ACC112 (cell line): ENCODE measurements at regions not wholly inside any gene's neighbourhood (a gene's known extent, or its start where the extent isn't known, plus 50 kb on each side); places are given as distances from the start of the nearest gene placed in this dataset.

Experiments used
- H2AFZ ChIP-seq: fragments of 200-600 bp; sonication (generic); one replicate; pipeline ENCODE4 v1.6.0; 2017; ENCODE audit warnings: antibody characterized with exemption, low read length; ENCODE audit not compliant: unreplicated experiment
- H3K27ac ChIP-seq: fragments of 200-600 bp; sonication (generic); 2 replicates; pipeline ENCODE4 v1.5.1; 2014; ENCODE audit warnings: low read depth, mild to moderate bottlenecking, antibody characterized with exemption, low read length, moderate library complexity
- H3K27me3 ChIP-seq: fragments of 200-600 bp; sonication (generic); 2 replicates; pipeline ENCODE4 v1.6.1; 2014; ENCODE audit warnings: mild to moderate bottlenecking, antibody characterized with exemption, low read length, moderate library complexity, mixed read lengths; ENCODE audit not compliant: insufficient read depth
- H3K36me3 ChIP-seq: fragments of 200-600 bp; sonication (generic); 2 replicates; pipeline ENCODE4 v1.6.1; 2016; ENCODE audit warnings: mild to moderate bottlenecking, antibody characterized with exemption, low read length, moderate library complexity, mixed read lengths; ENCODE audit not compliant: insufficient read depth
- H3K4me1 ChIP-seq: fragments of 200-600 bp; sonication (generic); one replicate; pipeline ENCODE4 v1.6.1; 2016; ENCODE audit warnings: low read length, mixed read lengths; ENCODE audit not compliant: insufficient read depth, unreplicated experiment, control insufficient read depth
- H3K4me3 ChIP-seq: fragments of 200-600 bp; sonication (generic); 2 replicates; pipeline ENCODE4 v1.5.1; 2014; ENCODE audit warnings: mild to moderate bottlenecking, low read depth, low read length
- H3K79me2 ChIP-seq: fragments of 200-600 bp; sonication (generic); one replicate; pipeline ENCODE4 v1.6.0; 2016; ENCODE audit warnings: low read length; ENCODE audit not compliant: control insufficient read depth, unreplicated experiment, insufficient read depth

GRCh38 chr6:63371104-63371715 is 51.4 kb upstream of the LGSN start:
- no peak overlapping the region for H3K27ac ChIP-seq
- H3K79me2 ChIP-seq: no peaks in the 10 kb centered on the region
- H3K36me3 ChIP-seq: no peaks in the 10 kb centered on the region
- H2AFZ ChIP-seq: no peak overlapping the region
- no peak overlapping the region for H3K4me3 ChIP-seq
- H3K27me3 ChIP-seq: peaks cover 16% of the 10 kb centered on the region
- H3K4me1 ChIP-seq: no peaks in the 10 kb centered on the region

GRCh38 chr6:63372951-63373533 is 53.3 kb upstream of the LGSN start:
- no peaks in the 10 kb centered on the region for H3K79me2 ChIP-seq
- no peak overlapping the region for H3K27ac ChIP-seq
- no peak overlapping the region for H3K4me3 ChIP-seq
- H3K27me3 ChIP-seq: peaks cover 28% of the 10 kb centered on the region
- H3K4me1 ChIP-seq: no peaks in the 10 kb centered on the region
- H2AFZ ChIP-seq: no peak overlapping the region
- H3K36me3 ChIP-seq: no peaks in the 10 kb centered on the region

- Histone ChIP-seq H3K27ac (no peak overlapping the region), H2AFZ (no peak overlapping the region), H3K36me3 (no peaks in the 10 kb centered on the region)
These were observed 69.5 kb upstream of the LGSN start for GRCh38 chr6:63389191-63389844.

GRCh38 chr6:63391203-63391970 is 71.6 kb upstream of the LGSN start:
- Histone ChIP-seq H3K4me3 (no peak overlapping the region), H3K27ac (no peak overlapping the region), H3K4me1 (no peaks in the 10 kb centered on the region), H3K36me3 (no peaks in the 10 kb centered on the region), H3K79me2 (no peaks in the 10 kb centered on the region), H3K27me3 (no peaks in the 10 kb centered on the region; the same call in none of the 2 replicates), H2AFZ (no peak overlapping the region)

More at GRCh38 chr6:63389191-63389844, 69.5 kb upstream of the LGSN start:
- H3K4me3 ChIP-seq: no peak overlapping the region
- peaks cover 12% of the 10 kb centered on the region for H3K27me3 ChIP-seq
- no peaks in the 10 kb centered on the region for H3K79me2 ChIP-seq
- H3K4me1 ChIP-seq: no peaks in the 10 kb centered on the region

GRCh38 chr6:63392092-63392724 is 72.4 kb upstream of the LGSN start:
- Histone ChIP-seq H3K36me3 (no peaks in the 10 kb centered on the region), H3K27me3 (no peaks in the 10 kb centered on the region; the same call in 1 of the 2 replicates), H3K4me3 (no peak overlapping the region), H3K27ac (no peak overlapping the region), H3K4me1 (no peaks in the 10 kb centered on the region), H2AFZ (no peak overlapping the region), H3K79me2 (no peaks in the 10 kb centered on the region)

- no peaks in the 10 kb centered on the region for H3K27me3 ChIP-seq
- H3K27ac ChIP-seq: no peak overlapping the region
- H3K4me3 ChIP-seq: no peak overlapping the region
- no peaks in the 10 kb centered on the region for H3K4me1 ChIP-seq
- H3K79me2 ChIP-seq: no peaks in the 10 kb centered on the region
- H3K36me3 ChIP-seq: no peaks in the 10 kb centered on the region
- H2AFZ ChIP-seq: no peak overlapping the region
These were observed 75.0 kb upstream of the LGSN start for GRCh38 chr6:63394656-63395308.

- H3K27ac ChIP-seq: no peak overlapping the region
- H3K27me3 ChIP-seq: no peaks in the 10 kb centered on the region
- H3K4me1 ChIP-seq: no peaks in the 10 kb centered on the region
- H3K4me3 ChIP-seq: no peak overlapping the region
- H3K79me2 ChIP-seq: no peaks in the 10 kb centered on the region
- H3K36me3 ChIP-seq: no peaks in the 10 kb centered on the region
- H2AFZ ChIP-seq: no peak overlapping the region
These were observed 75.6 kb upstream of the LGSN start for GRCh38 chr6:63395381-63395780.

GRCh38 chr6:63403725-63404124 is 83.9 kb upstream of the LGSN start:
- no peaks in the 10 kb centered on the region for H3K36me3 ChIP-seq
- H2AFZ ChIP-seq: no peak overlapping the region
- H3K27ac ChIP-seq: no peak overlapping the region
- H3K4me1 ChIP-seq: no peaks in the 10 kb centered on the region
- peaks cover 14% of the 10 kb centered on the region; the same call in 1 of the 2 replicates for H3K27me3 ChIP-seq
- no peaks in the 10 kb centered on the region for H3K79me2 ChIP-seq
- H3K4me3 ChIP-seq: no peak overlapping the region

- Histone ChIP-seq H3K36me3 (no peaks in the 10 kb centered on the region), H3K27ac (no peak overlapping the region), H3K4me1 (no peaks in the 10 kb centered on the region), H3K79me2 (no peaks in the 10 kb centered on the region), H3K27me3 (no peaks in the 10 kb centered on the region), H3K4me3 (no peak overlapping the region), H2AFZ (no peak overlapping the region)
These were observed 90.9 kb upstream of the LGSN start for GRCh38 chr6:63410435-63411426.
